NCI-H2171 (cell line): ENCODE measurements at regions not wholly inside any gene's neighbourhood (a gene's known extent, or its start where the extent isn't known, plus 50 kb on each side); places are given as distances from the start of the nearest gene placed in this dataset.
A peak's percentile ranks its signal among the peaks of the same experiment; 100 is the strongest.

Source experiments
- DNase-seq: peaks from one replicate; lab custom pipeline; 2025; lab: John Stamatoyannopoulos, UW

GRCh38 chr7:27299861-27300260 is 57.3 kb downstream of the EVX1 start:
- peak; percentile 4 for DNase-seq

- DNase-seq: peak; percentile 2
Measured at GRCh38 chr7:27300421-27300820, 57.8 kb downstream of the EVX1 start.

DNA sequence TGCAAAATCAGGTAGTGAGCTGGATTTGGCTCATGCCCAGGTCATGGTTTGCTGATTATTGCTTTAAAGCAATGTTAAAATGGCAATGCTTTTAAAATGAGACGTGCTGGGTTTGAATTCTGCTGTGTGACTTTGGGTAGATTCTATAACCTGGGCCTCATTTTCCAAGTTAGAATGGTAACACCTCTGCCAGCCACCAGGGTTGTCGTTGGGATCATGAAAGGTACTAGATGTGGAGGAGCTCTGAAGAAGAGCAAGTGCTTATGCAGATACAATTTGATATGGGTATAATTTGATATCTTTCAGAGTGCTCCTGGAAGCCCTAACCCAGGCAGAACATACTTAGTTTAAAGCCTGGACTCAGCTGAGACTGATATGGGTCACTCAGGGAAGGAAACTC is 60.0 kb downstream of the EVX1 start:
- peak; percentile 10 for DNase-seq

DNA sequence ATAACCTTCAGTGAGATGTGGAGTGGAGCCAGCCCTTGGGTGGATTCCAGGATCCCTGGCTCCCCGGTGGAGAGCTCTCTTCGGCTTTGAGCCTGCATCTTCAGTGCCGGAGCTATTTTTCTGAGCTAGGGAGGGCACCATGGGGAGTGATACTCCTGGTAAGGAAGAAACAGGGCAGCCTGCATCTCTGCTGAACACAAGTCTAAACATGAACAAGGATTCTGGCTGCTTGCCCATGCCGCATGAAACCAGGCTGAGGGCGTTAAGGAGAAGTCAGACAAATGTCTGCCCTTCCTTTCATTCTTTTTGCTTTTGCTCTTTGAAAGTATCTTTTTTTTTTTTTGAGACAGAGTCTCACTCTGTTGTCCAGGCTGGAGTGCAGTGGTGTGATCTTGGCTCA is 60.4 kb downstream of the EVX1 start:
- DNase-seq: peak; percentile 77

- DNase-seq: peak; percentile 16
Measured at GRCh38 chr7:27305854-27306253, 63.3 kb downstream of the EVX1 start.

- DNase-seq: no peak
Measured at GRCh38 chr7:27312820-27313219, 70.2 kb downstream of the EVX1 start.

GRCh38 chr7:27314111-27314510 is 71.5 kb downstream of the EVX1 start:
- no peak for DNase-seq

GRCh38 chr7:27315066-27315465 is 72.5 kb downstream of the EVX1 start:
- DNase-seq: no peak

DNA sequence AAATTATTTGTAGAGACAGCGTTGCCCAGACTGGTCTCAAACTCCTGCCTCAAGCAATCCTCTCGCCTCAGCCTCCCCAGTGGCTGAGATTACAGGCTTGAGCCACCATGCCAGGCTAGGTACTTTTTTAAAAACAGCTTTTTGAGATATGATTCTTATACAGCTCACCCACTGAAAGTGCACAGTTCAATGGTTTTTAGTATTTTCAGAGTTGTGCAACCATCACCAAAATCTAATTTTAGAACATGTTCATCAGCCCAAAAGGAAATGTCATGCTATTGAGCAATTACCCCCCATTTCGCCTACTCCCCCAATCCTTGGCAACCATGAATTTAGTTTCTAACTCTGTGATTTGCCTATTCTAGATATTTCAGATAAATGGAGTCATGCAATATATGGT is 73.7 kb downstream of the EVX1 start:
- no peak for DNase-seq

DNA sequence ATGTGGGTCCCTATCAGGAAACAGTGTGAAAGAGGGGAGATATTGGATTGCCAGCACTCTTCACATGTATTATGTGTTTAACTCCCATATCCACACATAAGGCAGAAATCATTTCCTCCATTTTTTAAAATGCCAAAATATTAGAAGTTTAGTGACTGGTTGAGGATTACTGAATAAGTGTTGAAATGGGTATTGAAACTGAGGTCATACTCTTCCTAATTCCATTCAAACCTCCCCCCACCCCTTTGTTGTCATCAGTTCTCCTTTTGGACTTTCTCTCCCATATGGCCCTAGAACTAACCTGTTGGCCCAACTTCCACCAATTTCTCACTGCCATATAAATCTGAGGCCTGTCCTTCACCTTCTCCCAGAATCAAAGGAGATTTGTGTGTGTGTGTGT is 81.6 kb downstream of the EVX1 start:
- no peak for DNase-seq

DNA sequence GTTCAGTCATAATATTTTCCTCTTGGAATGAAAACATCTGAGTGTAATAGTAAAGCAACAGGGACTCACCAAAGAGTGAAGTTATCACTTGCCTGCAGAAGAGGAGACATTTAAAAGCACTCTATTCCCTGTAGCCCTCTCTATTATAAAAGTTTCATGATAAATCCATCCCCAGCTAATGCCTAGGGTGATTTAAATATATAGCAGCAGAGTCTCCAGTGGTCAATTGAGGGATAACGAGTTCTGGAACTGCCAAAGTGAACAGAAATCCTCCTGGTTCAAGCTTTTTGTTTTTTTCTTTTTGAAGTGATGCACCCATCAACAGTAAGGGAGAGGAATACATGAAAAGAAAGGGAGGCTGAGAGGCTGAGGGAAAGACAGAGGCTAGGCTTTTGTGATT is 87.3 kb downstream of the EVX1 start:
- no peak for DNase-seq

- no peak for DNase-seq
Measured at GRCh38 chr7:27339478-27339877, 96.9 kb downstream of the EVX1 start.

DNA sequence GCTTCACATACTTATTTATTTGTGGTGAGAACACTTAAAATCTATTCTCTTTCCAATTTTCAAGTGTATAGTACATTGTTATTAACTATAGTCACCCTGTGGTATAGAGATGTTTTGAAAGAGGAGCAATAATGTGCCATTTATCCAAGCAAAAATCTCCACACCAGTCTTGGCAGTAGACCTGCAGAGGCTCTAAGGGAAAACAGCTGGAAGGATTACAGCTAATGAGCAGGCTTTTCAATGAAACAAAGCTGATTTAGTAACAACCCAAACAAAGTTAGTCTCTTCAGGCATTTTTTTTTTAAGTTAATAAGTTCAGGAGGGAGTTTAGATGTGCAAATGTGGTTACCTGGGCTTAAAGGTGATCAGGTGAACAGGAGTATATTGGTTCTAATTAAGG is 101.9 kb downstream of the EVX1 start:
- no peak for DNase-seq

- no peak for DNase-seq
Measured at GRCh38 chr7:27345164-27345887, 102.7 kb downstream of the EVX1 start.

DNA sequence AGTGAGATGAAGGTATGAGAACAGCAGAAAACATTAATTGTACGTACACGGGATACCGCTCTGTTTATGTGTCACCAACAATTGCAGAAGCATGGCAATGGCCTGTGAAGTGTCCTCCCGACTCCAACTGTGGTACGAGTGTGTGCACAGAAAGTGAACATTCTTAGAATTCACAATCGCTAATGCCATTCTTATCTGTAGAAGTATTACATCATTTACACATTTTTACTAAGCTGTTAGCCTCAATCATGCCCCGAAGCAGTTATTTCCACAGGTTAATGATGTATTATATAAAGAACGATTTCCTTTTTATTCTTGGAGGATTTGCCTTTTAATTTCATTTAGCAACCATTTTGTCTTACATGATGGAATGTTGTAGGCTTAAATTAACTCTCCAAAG is 103.4 kb downstream of the EVX1 start:
- DNase-seq: no peak

- DNase-seq: no peak
Measured at GRCh38 chr7:27346531-27347275, 104.1 kb downstream of the EVX1 start.

GRCh38 chr7:27347276-27347640 is 104.7 kb downstream of the EVX1 start:
- DNase-seq: no peak

- DNase-seq: no peak
Measured at GRCh38 chr7:27349621-27350020, 107.0 kb downstream of the EVX1 start.

- no peak for DNase-seq
Measured at GRCh38 chr7:27351137-27351536, 108.5 kb downstream of the EVX1 start.

DNA sequence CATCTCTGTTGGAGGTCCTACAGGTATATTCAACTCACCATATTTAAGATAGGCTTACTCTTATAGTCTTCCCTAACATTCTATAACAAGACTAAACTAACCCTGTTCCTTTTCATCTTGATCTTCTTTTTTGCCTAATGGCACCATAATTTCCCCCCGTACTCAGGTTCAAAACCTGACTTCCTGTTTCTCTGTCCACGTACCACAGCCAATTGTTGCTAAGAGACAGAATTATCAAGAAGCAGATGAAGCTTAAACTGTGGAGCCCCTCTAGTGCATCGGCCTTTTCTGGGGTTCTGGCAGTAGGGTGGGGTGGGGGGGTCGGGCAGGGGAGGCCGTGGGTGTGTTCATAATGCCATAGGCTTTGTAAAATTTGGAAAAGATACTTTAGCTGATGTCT is 109.2 kb downstream of the EVX1 start:
- no peak for DNase-seq

- no peak for DNase-seq
Measured at GRCh38 chr7:27359181-27360125, 116.9 kb downstream of the EVX1 start.

DNA sequence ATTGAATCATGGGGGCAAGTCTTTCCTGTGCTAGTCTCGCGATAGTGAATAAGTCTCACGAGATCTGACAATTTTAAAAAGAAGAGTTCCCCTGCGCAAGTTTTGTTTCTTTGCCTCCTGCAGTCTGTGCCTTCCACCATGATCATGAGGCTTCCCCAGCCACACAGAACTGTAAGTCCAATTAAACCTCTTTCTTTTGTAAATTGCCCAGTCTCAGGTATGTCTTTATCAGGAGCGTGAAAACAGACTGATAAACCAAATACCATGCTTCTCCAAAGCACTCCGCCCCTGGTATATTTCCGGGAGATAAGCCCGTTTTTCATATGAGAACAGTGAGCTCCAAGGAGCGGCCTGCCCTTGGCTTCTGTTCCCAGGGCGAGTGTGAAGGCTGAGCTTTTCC is 118.9 kb downstream of the EVX1 start:
- DNase-seq: no peak

GRCh38 chr7:27362026-27362425 is 119.4 kb downstream of the EVX1 start:
- no peak for DNase-seq
